Duodenal mucosa (tissue), 2 donors: ENCODE measurements at regions not wholly inside any gene's neighbourhood (a gene's known extent, or its start where the extent isn't known, plus 50 kb on each side); places are given as distances from the start of the nearest gene placed in this dataset.
"Not testable (repeated sequence)": the region's sequence is repeated elsewhere in the genome, so short reads cannot be mapped to it uniquely, and the experiment has no call there.

Source experiments
- H3K27ac ChIP-seq: one replicate; pipeline ENCODE4 v1.7.0; 2013; ENCODE audit warnings: low read depth, low read length
- H3K27me3 ChIP-seq, 2 donors: one replicate each; pipeline ENCODE4 v1.7.0; 2013; ENCODE audit warnings: low read length in 2 of 2, control low read depth in 1 of 2; ENCODE audit not compliant: insufficient read depth in 2 of 2, control insufficient read depth in 1 of 2
- H3K36me3 ChIP-seq, 2 donors: one replicate each; pipeline ENCODE4 v1.7.0; 2013; ENCODE audit warnings: low read length in 2 of 2, control low read depth in 1 of 2; ENCODE audit not compliant: insufficient read depth in 2 of 2, control insufficient read depth in 1 of 2
- H3K4me1 ChIP-seq, 2 donors: one replicate each; pipeline ENCODE4 v1.7.0; 2013; ENCODE audit warnings: low read length in 2 of 2, control low read depth in 1 of 2; ENCODE audit not compliant: insufficient read depth in 2 of 2, control insufficient read depth in 1 of 2
- H3K4me3 ChIP-seq, 2 donors: one replicate each; pipeline ENCODE4 v1.7.0; 2013; ENCODE audit warnings: low read length in 2 of 2, low read depth in 1 of 2
- H3K9ac ChIP-seq, 2 donors: one replicate each; pipeline ENCODE4 v1.7.0; 2013; ENCODE audit warnings: low read length in 2 of 2, low read depth in 1 of 2
- H3K9me3 ChIP-seq, 2 donors: one replicate each; pipeline ENCODE4 v1.7.0; 2013; ENCODE audit warnings: low read length in 2 of 2, control low read depth in 1 of 2; ENCODE audit not compliant: control insufficient read depth in 1 of 2

DNA sequence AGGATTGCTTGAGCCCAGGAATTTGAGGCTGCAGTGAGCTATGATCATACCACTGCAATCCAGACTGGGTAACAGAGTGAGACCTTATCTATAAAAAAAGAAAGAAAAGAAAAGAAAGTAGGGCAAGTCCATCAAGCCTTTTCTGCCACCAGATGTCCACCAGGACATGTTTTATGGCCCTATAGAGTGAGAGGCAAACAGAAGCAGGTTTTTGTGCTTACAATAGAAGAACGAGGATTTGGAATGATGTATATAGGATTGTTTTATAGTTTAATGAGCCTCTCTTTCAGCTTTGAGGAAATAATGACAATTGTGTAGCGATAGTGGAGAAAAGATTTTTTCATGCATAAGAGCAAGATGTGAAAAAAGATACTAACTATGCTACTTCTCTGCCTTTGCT is 480.5 kb downstream of the KLF12 start:
- no peaks in the 10 kb centered on the region for H3K27me3 ChIP-seq
- no peaks in the 10 kb centered on the region for H3K36me3 ChIP-seq
- H3K4me1 ChIP-seq: no peaks in the 10 kb centered on the region
- H3K9me3 ChIP-seq: no peaks in the 10 kb centered on the region
- no peak overlapping the region for H3K9ac ChIP-seq
- no peak overlapping the region for H3K27ac ChIP-seq
- no peak overlapping the region for H3K4me3 ChIP-seq

DNA sequence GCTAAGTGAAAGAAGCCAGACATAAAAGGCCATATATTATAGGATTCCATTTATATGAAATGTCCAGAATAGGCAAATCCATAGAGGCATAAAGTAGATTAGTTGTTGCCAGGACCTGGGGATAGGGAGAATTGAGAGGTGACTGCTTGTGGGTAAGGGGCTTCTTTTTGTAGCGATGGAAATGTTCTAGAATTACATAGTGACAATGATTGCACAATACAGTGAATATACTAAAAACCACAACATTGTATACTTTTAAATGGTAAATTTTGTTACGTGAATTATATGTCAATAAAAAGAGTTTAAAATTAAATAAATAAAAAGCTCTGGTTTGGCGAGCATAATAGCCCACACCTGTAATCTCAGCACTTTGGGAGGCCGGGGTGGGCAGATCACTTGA is 486.8 kb downstream of the KLF12 start:
- Histone ChIP-seq H3K4me1 (no peaks in the 10 kb centered on the region), H3K27ac (no peak overlapping the region), H3K36me3 (no peaks in the 10 kb centered on the region)

GRCh38 chr13:73640476-73641179 is 493.6 kb downstream of the KLF12 start:
- H3K4me1 ChIP-seq, H3K9ac ChIP-seq, H3K36me3 ChIP-seq, H3K27me3 ChIP-seq, H3K4me3 ChIP-seq, H3K27ac ChIP-seq, H3K9me3 ChIP-seq: not testable (repeated sequence)

More for the DNA sequence above, 486.8 kb downstream of the KLF12 start:
- H3K27me3 ChIP-seq: no peaks in the 10 kb centered on the region
- peaks cover 0 to 3% of the 10 kb centered on the region in 2 donors for H3K9me3 ChIP-seq
- no peak overlapping the region for H3K9ac ChIP-seq
- H3K4me3 ChIP-seq: no peak overlapping the region

DNA sequence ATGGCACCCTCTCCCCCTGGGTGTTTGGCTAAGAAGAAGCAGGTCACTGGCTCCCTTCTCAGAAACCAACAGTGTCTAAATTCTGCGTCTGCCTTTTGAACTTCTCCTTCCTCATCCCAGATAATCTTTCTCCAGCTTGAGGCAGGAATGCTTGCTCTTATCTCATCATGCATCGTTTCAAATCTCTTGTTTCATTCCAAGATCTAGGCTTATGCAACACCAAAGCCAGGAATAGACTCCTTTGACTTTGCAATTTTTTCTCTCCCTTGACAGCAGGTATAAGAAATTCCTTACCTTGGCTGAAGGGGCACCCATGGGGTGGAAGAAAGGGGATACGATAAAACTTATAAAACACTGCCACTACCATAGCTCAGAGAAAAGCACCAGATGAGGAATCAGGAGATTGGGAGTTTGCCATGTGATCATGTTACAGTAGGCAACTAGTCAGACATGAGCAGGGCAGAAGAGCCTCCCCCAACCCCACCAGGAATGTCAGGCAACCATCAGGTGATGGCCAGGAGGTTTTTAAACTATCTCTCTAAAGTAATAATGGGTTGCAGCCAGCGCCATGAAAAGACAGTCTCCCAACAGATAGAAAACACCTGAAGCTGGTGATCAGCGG is 498.9 kb downstream of the KLF12 start:
- Histone ChIP-seq H3K9ac (no peak overlapping the region), H3K4me1 (no peaks in the 10 kb centered on the region), H3K9me3 (no peaks in the 10 kb centered on the region), H3K4me3 (no peak overlapping the region), H3K36me3 (no peaks in the 10 kb centered on the region), H3K27me3 (no peaks in the 10 kb centered on the region), H3K27ac (no peak overlapping the region)

GRCh38 chr13:73633817-73634460 is 500.3 kb downstream of the KLF12 start:
- H3K4me1 ChIP-seq: no peaks in the 10 kb centered on the region
- H3K4me3 ChIP-seq: no peak overlapping the region
- H3K9ac ChIP-seq: no peak overlapping the region
- no peaks in the 10 kb centered on the region for H3K36me3 ChIP-seq
- H3K9me3 ChIP-seq: no peaks in the 10 kb centered on the region
- H3K27ac ChIP-seq: no peak overlapping the region
- H3K27me3 ChIP-seq: no peaks in the 10 kb centered on the region

- Histone ChIP-seq H3K4me3 (no peak overlapping the region), H3K36me3 (no peaks in the 10 kb centered on the region), H3K9ac (no peak overlapping the region), H3K9me3 (no peaks in the 10 kb centered on the region), H3K27me3 (no peaks in the 10 kb centered on the region), H3K4me1 (no peaks in the 10 kb centered on the region), H3K27ac (no peak overlapping the region)
Measured at GRCh38 chr13:73631411-73631810, 502.8 kb downstream of the KLF12 start.

- H3K9ac ChIP-seq: no peak overlapping the region
- no peak overlapping the region for H3K4me3 ChIP-seq
- peaks cover 0 to 13% of the 10 kb centered on the region in 2 donors for H3K4me1 ChIP-seq
- H3K36me3 ChIP-seq: no peaks in the 10 kb centered on the region
- no peaks in the 10 kb centered on the region for H3K9me3 ChIP-seq
- no peaks in the 10 kb centered on the region for H3K27me3 ChIP-seq
- no peak overlapping the region for H3K27ac ChIP-seq
Measured at GRCh38 chr13:73625562-73626339, 508.5 kb downstream of the KLF12 start.

DNA sequence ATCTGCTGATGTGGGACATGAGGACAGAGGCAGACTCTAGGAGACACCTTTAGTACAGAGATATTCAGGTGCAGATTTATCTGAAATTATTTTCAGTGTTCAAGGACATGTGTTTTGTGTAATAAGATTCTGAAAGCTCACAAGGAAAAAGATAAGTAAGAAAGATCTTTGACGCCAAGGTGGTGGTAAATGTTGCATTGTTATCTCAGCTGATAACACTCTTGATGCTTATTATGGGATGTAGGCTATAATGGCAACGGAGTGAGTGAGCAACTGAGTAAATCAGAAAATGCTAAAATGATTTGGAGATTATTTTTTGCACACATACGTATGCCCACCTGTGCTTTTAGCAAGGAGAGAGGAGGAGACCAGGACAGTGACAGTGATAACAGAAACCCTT is 510.9 kb downstream of the KLF12 start:
- H3K4me1 ChIP-seq: peaks cover 0 to 21% of the 10 kb centered on the region in 2 donors

DNA sequence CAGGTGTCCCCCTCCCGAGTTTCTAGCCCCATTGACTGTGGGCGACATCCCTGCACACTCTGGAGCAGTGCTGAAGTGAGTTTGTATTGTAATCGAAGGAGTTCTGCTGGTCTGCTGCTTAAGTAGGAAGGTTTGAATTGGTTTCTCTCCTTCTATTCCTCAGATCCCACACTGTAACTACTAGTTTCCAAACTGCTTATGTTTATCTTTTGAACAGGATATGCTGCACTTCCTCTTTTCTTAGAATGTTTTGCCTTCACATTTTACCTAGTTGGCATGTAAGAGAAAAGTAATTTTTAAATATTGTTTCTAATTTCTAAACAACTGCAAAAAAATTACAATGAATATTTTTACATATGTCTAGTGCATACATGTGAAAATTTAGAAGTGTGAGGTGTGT is 511.8 kb downstream of the KLF12 start:
- Histone ChIP-seq H3K4me3 (no peak overlapping the region), H3K4me1 (peaks cover 0 to 27% of the 10 kb centered on the region in 2 donors), H3K27ac (no peak overlapping the region), H3K9me3 (no peaks in the 10 kb centered on the region), H3K9ac (no peak overlapping the region), H3K27me3 (no peaks in the 10 kb centered on the region), H3K36me3 (no peaks in the 10 kb centered on the region)

More for the DNA sequence above, 510.9 kb downstream of the KLF12 start:
- Histone ChIP-seq H3K9me3 (no peaks in the 10 kb centered on the region), H3K9ac (no peak overlapping the region), H3K4me3 (no peak overlapping the region), H3K36me3 (no peaks in the 10 kb centered on the region), H3K27me3 (no peaks in the 10 kb centered on the region), H3K27ac (no peak overlapping the region)
